GM12865 (cell line): ENCODE measurements at regions not wholly inside any gene's neighbourhood (a gene's known extent, or its start where the extent isn't known, plus 50 kb on each side); places are given as distances from the start of the nearest gene placed in this dataset.

Source experiments
- DNase-seq: peaks from one replicate; pipeline ENCODE4 v3.0.0; 2010; ENCODE audit warnings: low read depth
- H3K4me3 ChIP-seq: 2 replicates; pipeline ENCODE4 v1.5.1; 2011; ENCODE audit warnings: mild to moderate bottlenecking, low read depth, low read length, control low read depth
- TF ChIP-seq, protein P1 (sequence below): IDR thresholded peaks from 2 replicates; pipeline ENCODE4 v1.5.1; 2011; ENCODE audit warnings: low read length, control low read depth, low read depth, inconsistent platforms; ENCODE audit not compliant: insufficient read depth; ENCODE audit errors: missing control alignments

DNA sequence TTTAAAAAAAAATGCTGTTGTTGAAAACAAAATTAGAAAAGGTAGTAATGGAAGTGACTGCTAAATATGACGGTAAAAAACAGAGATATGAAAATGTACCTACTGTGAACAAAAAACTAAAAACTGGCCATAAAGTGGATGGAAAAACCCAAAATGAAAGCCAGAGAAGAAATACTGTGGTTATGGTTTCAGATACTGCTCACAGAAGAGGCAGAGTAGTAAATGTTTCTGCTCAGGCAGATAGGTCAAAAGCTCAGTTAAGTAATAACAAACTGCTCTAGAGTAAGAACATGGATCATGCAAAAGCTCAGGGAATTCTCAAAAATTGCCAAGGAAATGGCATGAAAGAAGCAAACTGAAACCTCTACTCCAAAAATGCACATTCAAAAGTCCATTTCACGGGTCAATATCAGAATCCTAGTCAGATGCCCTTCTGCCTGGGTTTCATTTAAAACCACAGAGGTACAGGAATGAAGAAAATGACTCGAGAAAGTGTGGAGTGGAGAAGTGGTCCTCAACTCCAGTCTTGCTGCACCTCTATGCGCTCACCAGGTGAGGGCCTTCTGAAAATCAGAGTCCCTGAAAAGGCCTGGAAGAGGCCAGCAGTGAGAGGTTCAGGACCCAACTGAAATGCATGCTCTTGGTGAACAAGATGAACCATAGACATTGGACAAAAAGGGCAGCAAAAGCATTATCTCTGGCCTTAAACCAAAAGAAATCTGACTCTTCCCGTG lies 315.0 kb upstream of the SPRY2 start:
- TF ChIP-seq, protein P1, sequence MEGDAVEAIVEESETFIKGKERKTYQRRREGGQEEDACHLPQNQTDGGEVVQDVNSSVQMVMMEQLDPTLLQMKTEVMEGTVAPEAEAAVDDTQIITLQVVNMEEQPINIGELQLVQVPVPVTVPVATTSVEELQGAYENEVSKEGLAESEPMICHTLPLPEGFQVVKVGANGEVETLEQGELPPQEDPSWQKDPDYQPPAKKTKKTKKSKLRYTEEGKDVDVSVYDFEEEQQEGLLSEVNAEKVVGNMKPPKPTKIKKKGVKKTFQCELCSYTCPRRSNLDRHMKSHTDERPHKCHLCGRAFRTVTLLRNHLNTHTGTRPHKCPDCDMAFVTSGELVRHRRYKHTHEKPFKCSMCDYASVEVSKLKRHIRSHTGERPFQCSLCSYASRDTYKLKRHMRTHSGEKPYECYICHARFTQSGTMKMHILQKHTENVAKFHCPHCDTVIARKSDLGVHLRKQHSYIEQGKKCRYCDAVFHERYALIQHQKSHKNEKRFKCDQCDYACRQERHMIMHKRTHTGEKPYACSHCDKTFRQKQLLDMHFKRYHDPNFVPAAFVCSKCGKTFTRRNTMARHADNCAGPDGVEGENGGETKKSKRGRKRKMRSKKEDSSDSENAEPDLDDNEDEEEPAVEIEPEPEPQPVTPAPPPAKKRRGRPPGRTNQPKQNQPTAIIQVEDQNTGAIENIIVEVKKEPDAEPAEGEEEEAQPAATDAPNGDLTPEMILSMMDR: no peak
- DNase-seq: no peak
- H3K4me3 ChIP-seq: no peak overlapping the region

DNA sequence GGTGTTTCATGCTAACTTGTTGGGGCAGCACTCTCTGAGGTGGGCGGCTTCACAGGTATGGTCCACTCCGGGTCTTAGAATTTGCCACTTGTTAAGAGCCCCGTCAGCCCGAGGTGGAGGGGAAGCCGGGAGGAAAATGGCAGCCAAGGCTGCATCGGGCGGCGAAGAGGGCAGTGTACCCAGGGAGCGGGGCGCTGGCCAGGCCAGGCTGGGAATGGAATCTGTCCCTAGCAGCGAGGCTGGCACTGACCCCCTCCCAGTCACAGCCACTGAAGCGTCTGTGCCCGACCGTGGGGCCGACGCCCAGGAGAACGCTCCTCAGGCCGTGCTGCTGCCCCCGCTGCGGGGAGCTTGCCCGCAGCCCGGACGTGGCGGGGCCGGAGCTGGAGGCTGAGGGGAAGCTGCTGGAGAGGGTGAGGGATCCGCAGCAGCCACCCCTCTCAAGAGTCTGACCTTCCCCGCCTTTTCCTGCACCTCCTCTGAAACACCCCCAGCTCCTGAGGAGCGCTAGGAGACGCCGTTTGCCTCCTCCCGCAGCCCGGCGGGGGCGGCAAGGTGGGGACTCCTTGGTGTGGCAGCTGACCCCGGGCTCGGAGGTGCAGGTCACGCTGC lies 313.8 kb upstream of the SPRY2 start:
- no peak overlapping the region for H3K4me3 ChIP-seq
- no peak for DNase-seq
- TF ChIP-seq, protein P1: no peak

DNA sequence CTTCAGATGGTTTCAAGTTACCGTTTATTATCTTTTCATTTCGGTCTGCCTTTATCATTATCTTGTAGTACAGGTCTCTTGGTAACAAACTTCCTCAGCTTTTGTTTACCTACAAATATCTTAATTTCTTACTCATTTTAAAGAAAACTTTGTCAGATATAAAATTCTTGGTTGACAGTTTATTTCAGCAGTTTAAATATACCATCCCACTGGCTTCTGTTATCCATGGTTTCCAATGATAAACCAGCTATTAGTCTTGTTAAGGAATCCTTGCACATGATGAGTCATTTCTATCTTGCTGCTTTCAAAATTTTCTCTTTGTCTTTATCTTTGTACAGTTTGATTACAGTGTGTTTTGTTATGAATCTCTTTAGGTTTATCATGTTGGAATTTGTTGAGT lies 308.3 kb upstream of the SPRY2 start:
- no peak for DNase-seq
- TF ChIP-seq, protein P1: no peak
- no peak overlapping the region for H3K4me3 ChIP-seq

DNA sequence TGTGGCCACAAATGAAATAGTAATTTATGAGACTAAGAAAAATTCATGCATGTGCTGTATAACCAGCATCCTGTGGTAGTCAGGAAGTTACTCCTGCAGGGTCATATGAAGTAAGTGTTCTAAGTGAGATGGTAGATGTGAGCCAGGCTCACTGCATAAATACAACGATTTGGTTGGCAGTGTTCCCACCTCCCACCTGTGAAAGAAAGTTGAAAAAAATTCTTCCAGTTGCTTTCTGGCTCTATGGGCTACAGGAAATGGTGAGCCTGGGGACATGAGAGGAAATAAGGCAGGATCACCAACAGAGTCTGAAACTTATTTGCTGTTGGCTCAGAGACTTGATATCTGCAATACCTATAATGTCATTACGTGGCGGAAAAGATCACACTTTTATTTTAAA lies 301.7 kb upstream of the SPRY2 start:
- DNase-seq: no peak
- TF ChIP-seq, protein P1: no peak
- no peak overlapping the region for H3K4me3 ChIP-seq

DNA sequence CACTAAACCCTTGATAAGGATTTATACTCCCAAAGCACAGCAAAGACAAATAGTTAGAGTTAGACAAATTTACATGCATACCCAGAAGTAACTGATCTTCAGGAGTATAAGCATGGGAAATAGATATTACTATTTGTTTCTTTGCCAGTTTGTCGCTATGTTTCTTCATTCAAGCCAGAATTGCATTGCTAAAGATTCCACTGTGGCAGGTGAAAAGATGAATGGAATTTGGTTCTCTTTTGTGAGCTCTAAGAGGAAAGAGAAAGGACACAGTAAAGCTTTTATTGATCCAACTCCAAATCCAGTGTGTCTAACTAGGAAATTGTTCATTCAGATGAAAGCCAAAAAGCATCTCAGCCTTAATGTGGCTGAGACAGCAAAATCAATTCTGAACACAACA lies 292.3 kb upstream of the SPRY2 start:
- no peak for DNase-seq
- TF ChIP-seq, protein P1: no peak
- no peak overlapping the region for H3K4me3 ChIP-seq

DNA sequence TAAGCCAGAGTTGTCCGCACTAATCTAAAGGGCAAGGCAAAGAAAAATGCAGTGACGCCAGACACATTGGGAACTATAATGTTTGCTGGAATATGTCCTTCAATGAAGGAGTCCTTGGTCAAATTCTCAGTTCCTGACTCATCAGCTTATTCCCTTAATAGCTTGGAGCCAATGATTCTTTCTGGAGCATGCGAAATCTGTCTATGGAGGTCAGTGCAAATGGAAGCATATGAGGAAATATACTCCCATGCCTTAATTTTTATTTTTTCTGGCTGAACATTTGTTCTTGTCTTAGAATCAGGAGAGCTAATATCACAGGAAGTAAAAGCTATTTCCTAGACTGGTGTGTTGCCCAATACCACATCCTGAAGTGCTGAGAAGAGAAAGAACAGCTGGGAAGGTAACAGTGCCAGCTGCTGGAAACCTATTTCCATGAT lies 289.8 kb upstream of the SPRY2 start:
- TF ChIP-seq, protein P1: no peak
- no peak overlapping the region for H3K4me3 ChIP-seq
- no peak for DNase-seq
